ENCODE measurements at regions not wholly inside any gene's neighbourhood (a gene's known extent, or its start where the extent isn't known, plus 50 kb on each side); places are given as distances from the start of the nearest gene placed in this dataset.

- no peak overlapping the region for H3K4me3 ChIP-seq (ENCODE audit: low read depth in 1 of 2, low read length in 2 of 2)
- no peak overlapping the region for H3K27ac ChIP-seq (ENCODE audit: low read length)
- H3K4me1 ChIP-seq (ENCODE audit: control insufficient read depth in 1 of 2, insufficient read depth in 2 of 2, low read length in 2 of 2), result no peaks in the 10 kb centered on the region
- H3K36me3 ChIP-seq (ENCODE audit: control insufficient read depth in 1 of 2, insufficient read depth in 2 of 2, low read length in 2 of 2), result no peaks in the 10 kb centered on the region
- H3K9me3 ChIP-seq (ENCODE audit: control insufficient read depth in 1 of 2, low read length in 2 of 2), result no peaks in the 10 kb centered on the region
- H3K27me3 ChIP-seq (ENCODE audit: low read depth, low read length), result no peaks in the 10 kb centered on the region
Observed at GRCh38 chr12:126390969-126391566, 1325.8 kb downstream of the AACS start.

GRCh38 chr12:126396536-126396935 lies 1331.3 kb downstream of the AACS start:
- H3K4me3 ChIP-seq (ENCODE audit: low read depth in 1 of 2, low read length in 2 of 2), result no peak overlapping the region
- no peaks in the 10 kb centered on the region for H3K4me1 ChIP-seq (ENCODE audit: control insufficient read depth in 1 of 2, insufficient read depth in 2 of 2, low read length in 2 of 2)
- no peaks in the 10 kb centered on the region for H3K36me3 ChIP-seq (ENCODE audit: control insufficient read depth in 1 of 2, insufficient read depth in 2 of 2, low read length in 2 of 2)
- no peak overlapping the region for H3K27ac ChIP-seq (ENCODE audit: low read length)
- H3K27me3 ChIP-seq (ENCODE audit: low read depth, low read length), result no peaks in the 10 kb centered on the region
- H3K9me3 ChIP-seq (ENCODE audit: control insufficient read depth in 1 of 2, low read length in 2 of 2), result peaks cover 0 to 7% of the 10 kb centered on the region in 2 donors

GRCh38 chr12:126397071-126397581 lies 1331.9 kb downstream of the AACS start:
- no peaks in the 10 kb centered on the region for H3K4me1 ChIP-seq (ENCODE audit: control insufficient read depth in 1 of 2, insufficient read depth in 2 of 2, low read length in 2 of 2)
- peaks cover 0 to 7% of the 10 kb centered on the region in 2 donors for H3K9me3 ChIP-seq (ENCODE audit: control insufficient read depth in 1 of 2, low read length in 2 of 2)
- no peak overlapping the region for H3K4me3 ChIP-seq (ENCODE audit: low read depth in 1 of 2, low read length in 2 of 2)
- H3K27me3 ChIP-seq (ENCODE audit: low read depth, low read length), result no peaks in the 10 kb centered on the region
- H3K27ac ChIP-seq (ENCODE audit: low read length), result no peak overlapping the region
- no peaks in the 10 kb centered on the region for H3K36me3 ChIP-seq (ENCODE audit: control insufficient read depth in 1 of 2, insufficient read depth in 2 of 2, low read length in 2 of 2)

GRCh38 chr12:126397660-126398059 lies 1332.4 kb downstream of the AACS start:
- H3K36me3 ChIP-seq (ENCODE audit: control insufficient read depth in 1 of 2, insufficient read depth in 2 of 2, low read length in 2 of 2), result no peaks in the 10 kb centered on the region
- H3K27ac ChIP-seq (ENCODE audit: low read length), result no peak overlapping the region
- no peak overlapping the region for H3K4me3 ChIP-seq (ENCODE audit: low read depth in 1 of 2, low read length in 2 of 2)
- peaks cover 0 to 7% of the 10 kb centered on the region in 2 donors for H3K9me3 ChIP-seq (ENCODE audit: control insufficient read depth in 1 of 2, low read length in 2 of 2)
- H3K27me3 ChIP-seq (ENCODE audit: low read depth, low read length), result no peaks in the 10 kb centered on the region
- H3K4me1 ChIP-seq (ENCODE audit: control insufficient read depth in 1 of 2, insufficient read depth in 2 of 2, low read length in 2 of 2), result no peaks in the 10 kb centered on the region

- Histone ChIP-seq H3K27me3 (ENCODE audit: low read depth, low read length) (no peaks in the 10 kb centered on the region), H3K36me3 (ENCODE audit: control insufficient read depth in 1 of 2, insufficient read depth in 2 of 2, low read length in 2 of 2) (no peaks in the 10 kb centered on the region), H3K4me1 (ENCODE audit: control insufficient read depth in 1 of 2, insufficient read depth in 2 of 2, low read length in 2 of 2) (no peaks in the 10 kb centered on the region), H3K9me3 (ENCODE audit: control insufficient read depth in 1 of 2, low read length in 2 of 2) (peaks cover 0 to 7% of the 10 kb centered on the region in 2 donors), H3K4me3 (ENCODE audit: low read depth in 1 of 2, low read length in 2 of 2) (no peak overlapping the region), H3K27ac (ENCODE audit: low read length) (no peak overlapping the region)
Observed at GRCh38 chr12:126400831-126401230, 1335.6 kb downstream of the AACS start.

- no peaks in the 10 kb centered on the region for H3K9me3 ChIP-seq (ENCODE audit: control insufficient read depth in 1 of 2, low read length in 2 of 2)
- no peaks in the 10 kb centered on the region for H3K4me1 ChIP-seq (ENCODE audit: control insufficient read depth in 1 of 2, insufficient read depth in 2 of 2, low read length in 2 of 2)
- no peaks in the 10 kb centered on the region for H3K36me3 ChIP-seq (ENCODE audit: control insufficient read depth in 1 of 2, insufficient read depth in 2 of 2, low read length in 2 of 2)
- H3K4me3 ChIP-seq (ENCODE audit: low read depth in 1 of 2, low read length in 2 of 2), result no peak overlapping the region
- no peaks in the 10 kb centered on the region for H3K27me3 ChIP-seq (ENCODE audit: low read depth, low read length)
- H3K27ac ChIP-seq (ENCODE audit: low read length), result no peak overlapping the region
Observed at GRCh38 chr12:126404293-126404881, 1339.2 kb downstream of the AACS start.

- Histone ChIP-seq H3K27me3 (ENCODE audit: low read depth, low read length) (no peaks in the 10 kb centered on the region), H3K4me1 (ENCODE audit: control insufficient read depth in 1 of 2, insufficient read depth in 2 of 2, low read length in 2 of 2) (no peaks in the 10 kb centered on the region), H3K36me3 (ENCODE audit: control insufficient read depth in 1 of 2, insufficient read depth in 2 of 2, low read length in 2 of 2) (no peaks in the 10 kb centered on the region), H3K27ac (ENCODE audit: low read length) (no peak overlapping the region), H3K9me3 (ENCODE audit: control insufficient read depth in 1 of 2, low read length in 2 of 2) (no peaks in the 10 kb centered on the region), H3K4me3 (ENCODE audit: low read depth in 1 of 2, low read length in 2 of 2) (no peak overlapping the region)
Observed at GRCh38 chr12:126418400-126418799, 1353.2 kb downstream of the AACS start.

GRCh38 chr12:126419131-126419530 lies 1353.9 kb downstream of the AACS start:
- H3K36me3 ChIP-seq (ENCODE audit: control insufficient read depth in 1 of 2, insufficient read depth in 2 of 2, low read length in 2 of 2), result no peaks in the 10 kb centered on the region
- H3K27me3 ChIP-seq (ENCODE audit: low read depth, low read length), result no peaks in the 10 kb centered on the region
- H3K4me3 ChIP-seq (ENCODE audit: low read depth in 1 of 2, low read length in 2 of 2), result no peak overlapping the region
- H3K27ac ChIP-seq (ENCODE audit: low read length), result no peak overlapping the region
- no peaks in the 10 kb centered on the region for H3K4me1 ChIP-seq (ENCODE audit: control insufficient read depth in 1 of 2, insufficient read depth in 2 of 2, low read length in 2 of 2)
- no peaks in the 10 kb centered on the region for H3K9me3 ChIP-seq (ENCODE audit: control insufficient read depth in 1 of 2, low read length in 2 of 2)

GRCh38 chr12:126424696-126425095 lies 1359.5 kb downstream of the AACS start:
- Histone ChIP-seq H3K4me1 (ENCODE audit: control insufficient read depth in 1 of 2, insufficient read depth in 2 of 2, low read length in 2 of 2) (no peaks in the 10 kb centered on the region), H3K27me3 (ENCODE audit: low read depth, low read length) (no peaks in the 10 kb centered on the region), H3K27ac (ENCODE audit: low read length) (no peak overlapping the region), H3K4me3 (ENCODE audit: low read depth in 1 of 2, low read length in 2 of 2) (no peak overlapping the region), H3K9me3 (ENCODE audit: control insufficient read depth in 1 of 2, low read length in 2 of 2) (no peaks in the 10 kb centered on the region), H3K36me3 (ENCODE audit: control insufficient read depth in 1 of 2, insufficient read depth in 2 of 2, low read length in 2 of 2) (no peaks in the 10 kb centered on the region)

- no peaks in the 10 kb centered on the region for H3K36me3 ChIP-seq (ENCODE audit: control insufficient read depth in 1 of 2, insufficient read depth in 2 of 2, low read length in 2 of 2)
- no peaks in the 10 kb centered on the region for H3K27me3 ChIP-seq (ENCODE audit: low read depth, low read length)
- no peaks in the 10 kb centered on the region for H3K9me3 ChIP-seq (ENCODE audit: control insufficient read depth in 1 of 2, low read length in 2 of 2)
- H3K27ac ChIP-seq (ENCODE audit: low read length), result no peak overlapping the region
- H3K4me1 ChIP-seq (ENCODE audit: control insufficient read depth in 1 of 2, insufficient read depth in 2 of 2, low read length in 2 of 2), result no peaks in the 10 kb centered on the region
- no peak overlapping the region for H3K4me3 ChIP-seq (ENCODE audit: low read depth in 1 of 2, low read length in 2 of 2)
Observed at GRCh38 chr12:126425264-126425663, 1360.0 kb downstream of the AACS start.

GRCh38 chr12:126428769-126429168 lies 1363.5 kb downstream of the AACS start:
- Histone ChIP-seq H3K27me3 (ENCODE audit: low read depth, low read length) (no peaks in the 10 kb centered on the region), H3K36me3 (ENCODE audit: control insufficient read depth in 1 of 2, insufficient read depth in 2 of 2, low read length in 2 of 2) (no peaks in the 10 kb centered on the region), H3K9me3 (ENCODE audit: control insufficient read depth in 1 of 2, low read length in 2 of 2) (no peaks in the 10 kb centered on the region), H3K4me3 (ENCODE audit: low read depth in 1 of 2, low read length in 2 of 2) (no peak overlapping the region), H3K27ac (ENCODE audit: low read length) (no peak overlapping the region), H3K4me1 (ENCODE audit: control insufficient read depth in 1 of 2, insufficient read depth in 2 of 2, low read length in 2 of 2) (no peaks in the 10 kb centered on the region)

GRCh38 chr12:126430921-126431320 lies 1365.7 kb downstream of the AACS start:
- H3K36me3 ChIP-seq (ENCODE audit: control insufficient read depth in 1 of 2, insufficient read depth in 2 of 2, low read length in 2 of 2), result no peaks in the 10 kb centered on the region
- H3K4me3 ChIP-seq (ENCODE audit: low read depth in 1 of 2, low read length in 2 of 2), result no peak overlapping the region
- no peak overlapping the region for H3K27ac ChIP-seq (ENCODE audit: low read length)
- no peaks in the 10 kb centered on the region for H3K4me1 ChIP-seq (ENCODE audit: control insufficient read depth in 1 of 2, insufficient read depth in 2 of 2, low read length in 2 of 2)
- H3K9me3 ChIP-seq (ENCODE audit: control insufficient read depth in 1 of 2, low read length in 2 of 2), result no peaks in the 10 kb centered on the region
- no peaks in the 10 kb centered on the region for H3K27me3 ChIP-seq (ENCODE audit: low read depth, low read length)

Data from muscle layer of duodenum (tissue), 2 donors.